HG03457 (cell line): ENCODE measurements at regions not wholly inside any gene's neighbourhood (a gene's known extent, or its start where the extent isn't known, plus 50 kb on each side); places are given as distances from the start of the nearest gene placed in this dataset.
"Not testable (repeated sequence)": the region's sequence is repeated elsewhere in the genome, so short reads cannot be mapped to it uniquely, and the experiment has no call there.

Source experiments
- ATAC-seq: cut with Tn5 transposase; IDR thresholded peaks from one replicate; pipeline ENCODE4 v1.9.1; 2021; ENCODE audit warnings: moderate number of reproducible peaks; ENCODE audit not compliant: unreplicated experiment

DNA sequence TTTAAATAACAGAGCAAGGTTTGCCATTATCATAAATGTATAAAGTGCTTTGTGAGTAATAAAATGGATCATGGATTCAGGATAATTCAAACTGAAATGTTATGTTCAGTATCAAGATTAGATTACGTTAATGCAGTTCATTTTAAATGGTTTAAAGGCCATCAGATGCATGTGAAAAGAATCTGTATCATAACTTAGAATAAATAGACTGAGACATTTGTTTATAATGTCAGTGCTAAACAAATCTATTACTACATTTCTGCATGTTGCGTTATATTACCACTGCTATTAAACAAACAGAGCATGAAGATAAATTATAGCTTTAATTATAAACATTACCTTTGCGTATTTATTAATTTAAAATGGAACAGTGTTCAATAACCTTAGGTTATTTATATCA, 160.2 kb downstream of the TOX3 start:
- no peak for ATAC-seq

- ATAC-seq = no peak
Measured at GRCh38 chr16:52384378-52384777, 162.6 kb downstream of the TOX3 start.

GRCh38 chr16:52383640-52384292, 163.2 kb downstream of the TOX3 start:
- no peak for ATAC-seq

- ATAC-seq = no peak
Measured at GRCh38 chr16:52383119-52383518, 163.8 kb downstream of the TOX3 start.

DNA sequence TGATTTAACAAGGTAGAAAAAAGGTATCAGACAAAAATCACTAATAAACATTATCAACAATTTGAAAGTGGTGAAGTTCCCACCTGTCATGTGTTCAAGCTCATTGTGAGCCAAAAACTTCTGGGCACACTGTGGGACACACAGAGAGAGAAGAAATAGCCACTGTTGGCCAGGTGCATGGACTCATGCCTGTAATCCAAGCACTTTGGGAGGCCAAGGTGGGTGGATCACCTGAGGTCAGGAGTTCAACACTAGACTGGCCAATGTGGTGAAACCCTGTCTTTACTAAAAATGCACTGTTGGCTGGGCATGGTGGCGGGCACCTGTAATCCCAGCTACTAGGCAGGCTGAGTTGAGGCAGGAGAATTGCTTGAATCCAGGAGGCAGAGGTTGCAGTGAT, 167.4 kb downstream of the TOX3 start:
- no peak for ATAC-seq

GRCh38 chr16:52376676-52377280, 170.2 kb downstream of the TOX3 start:
- ATAC-seq = no peak

GRCh38 chr16:52372313-52372712, 174.6 kb downstream of the TOX3 start:
- ATAC-seq = no peak

- ATAC-seq = no peak
Measured at GRCh38 chr16:52368859-52369258, 178.1 kb downstream of the TOX3 start.

- ATAC-seq = no peak
Measured at GRCh38 chr16:52367821-52368220, 179.1 kb downstream of the TOX3 start.

DNA sequence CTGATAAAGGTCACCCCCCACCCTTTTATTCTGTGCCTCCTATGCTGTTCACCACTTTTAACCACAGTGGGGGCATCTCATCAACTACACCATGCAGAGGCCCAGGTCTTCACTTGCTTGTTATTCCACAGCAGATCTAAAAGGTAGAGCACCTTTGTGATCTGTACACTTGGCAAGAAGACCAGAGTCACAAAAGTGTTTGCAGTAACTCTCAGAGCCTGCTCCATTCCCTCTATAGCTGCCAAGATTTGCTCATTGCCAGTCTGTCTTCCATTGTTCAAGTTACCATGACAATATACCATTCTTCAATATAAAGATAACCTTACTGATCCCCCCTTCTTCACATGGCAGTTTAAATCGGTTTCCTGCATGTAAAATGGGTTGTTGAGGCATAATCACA, 180.0 kb downstream of the TOX3 start:
- no peak for ATAC-seq

- no peak for ATAC-seq
Measured at GRCh38 chr16:52364500-52364899, 182.4 kb downstream of the TOX3 start.

- no peak for ATAC-seq
Measured at GRCh38 chr16:52363082-52363481, 183.9 kb downstream of the TOX3 start.

DNA sequence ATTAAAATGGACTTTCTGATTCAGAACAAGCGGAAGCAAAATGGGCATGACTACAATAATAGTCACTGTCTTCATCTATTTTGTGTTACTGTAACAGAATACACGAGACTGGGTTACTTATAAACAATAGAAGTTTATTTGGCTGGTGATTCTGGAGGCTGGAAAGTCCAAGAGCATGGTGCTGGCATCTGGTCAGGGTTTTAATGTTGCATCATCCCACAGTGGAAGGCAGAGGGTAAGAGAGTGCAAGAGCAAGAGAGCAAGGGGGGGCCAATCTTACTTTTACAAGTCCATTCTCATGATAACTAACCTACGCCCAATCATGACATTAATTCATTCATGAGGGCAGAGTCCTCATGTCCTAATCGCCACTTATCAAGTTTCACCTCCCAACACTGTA, 189.2 kb downstream of the TOX3 start:
- no peak for ATAC-seq

- no peak for ATAC-seq
Measured at GRCh38 chr16:52353249-52353648, 193.7 kb downstream of the TOX3 start.

GRCh38 chr16:52351451-52351850, 195.5 kb downstream of the TOX3 start:
- no peak for ATAC-seq

- ATAC-seq = no peak
Measured at GRCh38 chr16:52350031-52350642, 196.8 kb downstream of the TOX3 start.

DNA sequence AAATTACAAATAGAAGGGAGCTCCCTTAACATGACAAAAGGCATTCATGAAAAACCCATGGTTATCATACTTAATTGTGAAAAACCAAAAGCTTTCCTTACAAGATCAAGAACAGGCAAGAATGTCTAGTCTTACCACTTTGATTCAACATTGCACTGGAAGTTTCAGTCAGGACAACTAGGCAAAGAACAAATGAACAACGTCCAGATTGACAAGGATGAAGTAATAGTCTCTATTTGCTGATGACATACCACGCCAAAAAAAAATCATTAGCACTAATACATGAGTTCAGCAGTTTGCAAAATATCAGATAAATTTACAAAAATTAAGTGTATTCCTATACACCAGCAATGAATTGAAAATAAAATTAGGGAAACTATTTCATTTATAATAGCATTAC, 200.2 kb downstream of the TOX3 start:
- ATAC-seq = no peak

- ATAC-seq = not testable (repeated sequence)
Measured at GRCh38 chr16:52333673-52334072, 213.3 kb downstream of the TOX3 start.

- no peak for ATAC-seq
Measured at GRCh38 chr16:52320930-52321439, 226.0 kb downstream of the TOX3 start.

GRCh38 chr16:52318302-52319009, 228.5 kb downstream of the TOX3 start:
- no peak for ATAC-seq

DNA sequence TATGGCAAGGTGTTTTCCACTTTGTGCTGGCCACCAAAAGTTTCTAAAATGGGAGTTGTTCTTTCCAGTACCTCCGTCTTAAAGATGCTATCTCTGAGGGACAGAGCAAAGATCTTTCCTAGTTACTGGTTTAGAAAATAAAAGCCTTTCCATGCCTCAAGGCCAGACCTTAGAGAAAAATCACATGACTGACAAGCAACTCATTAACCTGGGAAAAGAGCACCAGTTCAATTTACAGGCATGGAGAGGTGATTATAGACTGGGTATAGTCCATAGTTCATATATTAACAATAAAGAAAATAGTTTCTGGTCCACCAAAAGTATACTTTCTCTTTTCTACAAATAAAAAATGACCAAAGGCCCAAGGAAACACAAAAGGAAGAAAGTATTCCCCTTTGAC, 230.7 kb downstream of the TOX3 start:
- ATAC-seq = no peak

DNA sequence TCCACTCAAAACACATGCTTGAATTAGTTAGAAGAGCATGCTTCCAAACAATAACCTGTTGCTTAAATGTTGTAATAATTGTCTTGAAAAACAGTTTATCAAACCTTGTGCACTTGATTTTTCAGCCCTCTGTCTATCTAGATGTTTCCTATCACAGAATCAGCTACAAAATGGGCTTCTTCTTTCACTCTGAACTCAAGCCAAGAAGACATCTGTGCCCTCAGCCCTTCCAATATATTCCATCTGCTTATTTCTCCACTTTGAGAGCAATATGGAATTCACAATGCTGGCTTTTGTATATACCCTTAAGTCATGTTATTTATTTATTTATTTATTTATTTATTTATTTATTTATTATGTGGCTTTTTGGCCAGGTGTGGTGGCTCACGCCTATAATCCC, 234.2 kb downstream of the TOX3 start:
- no peak for ATAC-seq
